PC-9 (cell line): ENCODE measurements at regions not wholly inside any gene's neighbourhood (a gene's known extent, or its start where the extent isn't known, plus 50 kb on each side); places are given as distances from the start of the nearest gene placed in this dataset.
"Not testable (repeated sequence)": the region's sequence is repeated elsewhere in the genome, so short reads cannot be mapped to it uniquely, and the experiment has no call there.

Source experiments
- BruUV-seq: library from RNA; stranded (reverse); fragments of 400-500 nt; replicated peaks from 2 replicates; lab custom pipeline; 2021; lab: Mats Ljungman, UMichigan
- CTCF ChIA-PET: fragments of 300-600 bp; sonication (Branson Sonifier 250); formaldehyde crosslinking; loops from one replicate; lab custom pipeline; 2022; ENCODE audit warnings: antibody characterized with exemption; lab: Charles Lee
- POLR2A ChIA-PET: fragments of 300-600 bp; sonication (Branson Sonifier 250); formaldehyde crosslinking; loops from one replicate; lab custom pipeline; 2022; ENCODE audit warnings: antibody characterized with exemption; ENCODE audit not compliant: unreplicated experiment; lab: Charles Lee
- DNase-seq, 2 experiments: peaks; one replicate each; pipeline versions ENCODE4 v3.0.0 to v3.0.0-alpha.2; 2015 to 2022; ENCODE audit warnings: mixed read lengths in 1 of 2
- H2AFZ ChIP-seq: fragments of 200-600 bp; sonication (generic); 2 replicates; pipeline ENCODE4 v1.8.1; 2017; ENCODE audit warnings: antibody characterized with exemption
- H3F3A ChIP-seq: fragments of 200-600 bp; sonication (generic); 2 replicates; pipeline ENCODE4 v1.8.1; 2017; ENCODE audit warnings: antibody characterized with exemption, mild to moderate bottlenecking, low read depth; ENCODE audit not compliant: insufficient read depth
- H3K27ac ChIP-seq: fragments of 200-600 bp; sonication (generic); 2 replicates; pipeline ENCODE4 v1.6.1; 2016; ENCODE audit warnings: mixed run types
- H3K27me3 ChIP-seq: fragments of 200-600 bp; sonication (generic); 2 replicates; pipeline ENCODE4 v1.6.1; 2016; ENCODE audit warnings: low read depth, mixed run types; ENCODE audit not compliant: insufficient read depth
- H3K36me3 ChIP-seq: fragments of 200-600 bp; sonication (generic); 2 replicates; pipeline ENCODE4 v1.6.1; 2016; ENCODE audit warnings: low read depth, mixed run types
- H3K4me1 ChIP-seq: fragments of 200-600 bp; sonication (generic); replicated peaks from 2 replicates; pipeline ENCODE4 v1.6.1; 2016; ENCODE audit warnings: mixed run types; ENCODE audit not compliant: insufficient read depth
- H3K4me2 ChIP-seq: fragments of 200-600 bp; sonication (generic); 2 replicates; pipeline ENCODE4 v1.6.1; 2017; ENCODE audit warnings: mixed run types
- H3K4me3 ChIP-seq: fragments of 200-600 bp; sonication (generic); 2 replicates; pipeline ENCODE4 v1.6.1; 2016; ENCODE audit warnings: mixed run types
- H3K79me2 ChIP-seq: fragments of 200-600 bp; sonication (generic); 2 replicates; pipeline ENCODE4 v1.6.1; 2017; ENCODE audit warnings: low read depth, mixed run types
- H3K9me2 ChIP-seq: fragments of 200-600 bp; sonication (generic); 2 replicates; pipeline ENCODE4 v1.8.1; 2017; ENCODE audit warnings: mild to moderate bottlenecking; ENCODE audit not compliant: insufficient read depth
- H3K9me3 ChIP-seq: fragments of 200-600 bp; sonication (generic); 2 replicates; pipeline ENCODE4 v1.8.1; 2016; ENCODE audit warnings: low read depth; ENCODE audit not compliant: insufficient read depth
- H4K20me1 ChIP-seq: fragments of 200-600 bp; sonication (generic); 2 replicates; pipeline ENCODE4 v1.8.1; 2017; ENCODE audit not compliant: insufficient read depth
- CTCF ChIP-seq: fragments of 200-600 bp; sonication (generic); conservative IDR thresholded peaks from 2 replicates; pipeline ENCODE4 v1.6.1; 2017; ENCODE audit warnings: mixed run types, antibody characterized with exemption, mild to moderate bottlenecking, moderate library complexity
- EZH2 ChIP-seq: fragments of 200-600 bp; sonication (generic); IDR thresholded peaks from 2 replicates; pipeline ENCODE4 v1.8.0; 2017; ENCODE audit warnings: antibody characterized with exemption, low read depth
- intact Hi-C: fragments of 100-400 bp; cut with micrococcal nuclease; formaldehyde crosslinking; loops from one replicate; pipeline ENCODE4 v1.10.0; 2022; ENCODE audit not compliant: unreplicated experiment

- no peaks in the 10 kb centered on the region for H3K27me3 ChIP-seq
- no peak overlapping the region for H3K4me2 ChIP-seq
- TF ChIP-seq EZH2 (no peak), CTCF (no peak)
- no peaks in the 10 kb centered on the region for H4K20me1 ChIP-seq
- no peak overlapping the region for H3K4me3 ChIP-seq
- H3K27ac ChIP-seq = no peak overlapping the region
- no peaks in the 10 kb centered on the region for H3K4me1 ChIP-seq
- H2AFZ ChIP-seq = no peak overlapping the region
- no peaks in the 10 kb centered on the region for H3K9me2 ChIP-seq
- no peaks in the 10 kb centered on the region for H3K9me3 ChIP-seq
- H3K79me2 ChIP-seq = no peaks in the 10 kb centered on the region
- POLR2A ChIA-PET = no interaction called here
- CTCF ChIA-PET = no interaction called here
- no peaks in the 10 kb centered on the region for H3K36me3 ChIP-seq
- BruUV-seq = no TSS peak
- H3F3A ChIP-seq = no peaks in the 10 kb centered on the region
- DNase-seq = no peak
- intact Hi-C loops = no loop called here
These were observed 87.0 kb upstream of the G2E3 start for GRCh38 chr14:30471980-30472379.

GRCh38 chr14:30473846-30474696, 84.9 kb upstream of the G2E3 start:
- H3K9me3 ChIP-seq, DNase-seq, intact Hi-C loops, H3K36me3 ChIP-seq, H3K27ac ChIP-seq, POLR2A ChIA-PET, BruUV-seq, H3K9me2 ChIP-seq, H3K79me2 ChIP-seq, H4K20me1 ChIP-seq, H3K4me3 ChIP-seq, H2AFZ ChIP-seq, H3K27me3 ChIP-seq, H3K4me2 ChIP-seq, H3F3A ChIP-seq, H3K4me1 ChIP-seq, CTCF ChIA-PET: not testable (repeated sequence)

- Histone ChIP-seq H2AFZ (no peak overlapping the region), H3K9me3 (no peaks in the 10 kb centered on the region), H3K36me3 (no peaks in the 10 kb centered on the region), H3K4me2 (no peak overlapping the region), H4K20me1 (no peaks in the 10 kb centered on the region), H3F3A (no peaks in the 10 kb centered on the region), H3K9me2 (no peaks in the 10 kb centered on the region), H3K79me2 (no peaks in the 10 kb centered on the region), H3K4me1 (no peaks in the 10 kb centered on the region), H3K27me3 (no peaks in the 10 kb centered on the region), H3K4me3 (no peak overlapping the region), H3K27ac (no peak overlapping the region)
- no peak for TF ChIP-seq EZH2
- no peak for TF ChIP-seq CTCF
- ChIA-PET POLR2A (no interaction called here), CTCF (no interaction called here)
- DNase-seq = no peak
- BruUV-seq = no TSS peak
- intact Hi-C loops = no loop called here
These were observed 76.7 kb upstream of the G2E3 start for GRCh38 chr14:30482276-30482675.
